ENCODE measurements at regions not wholly inside any gene's neighbourhood (a gene's known extent, or its start where the extent isn't known, plus 50 kb on each side); places are given as distances from the start of the nearest gene placed in this dataset.

DNA sequence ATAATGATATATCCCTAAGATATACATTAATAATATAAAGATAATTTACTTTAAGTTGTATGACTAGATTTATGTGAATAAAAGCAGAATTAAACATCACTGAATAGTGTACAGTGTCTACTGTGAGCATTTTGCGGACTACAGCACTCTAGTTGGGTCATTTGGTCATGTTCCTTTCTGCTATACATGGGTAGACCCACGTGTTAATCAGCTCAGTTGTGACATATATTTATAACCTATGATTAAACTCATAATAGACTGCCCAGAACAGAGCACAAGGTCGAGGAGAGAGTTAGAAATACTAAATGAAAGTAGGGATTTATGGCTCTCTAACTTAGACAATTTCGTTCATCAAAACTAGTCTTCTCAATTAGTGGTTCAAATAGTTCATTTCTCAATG lies 852.7 kb downstream of the EPHA7 start:
- intact Hi-C loops (cut with DNase I): no loop called here
- no peak for FAIRE-seq
- no peaks in the 10 kb centered on the region for H3K36me3 ChIP-seq
- DNase-seq: no peak
- no peaks in the 10 kb centered on the region for H3K4me1 ChIP-seq
- no peak for ATAC-seq
- H3K4me3 ChIP-seq: no peak overlapping the region
- no peaks in the 10 kb centered on the region for H3K9me3 ChIP-seq
- 27 to 40% methylated on average over 4 of the region's 4 CpGs for WGBS, 2 donors
- H3K27me3 ChIP-seq: no peaks in the 10 kb centered on the region
- H3K27ac ChIP-seq: no peak overlapping the region
- TF ChIP-seq, protein P1, sequence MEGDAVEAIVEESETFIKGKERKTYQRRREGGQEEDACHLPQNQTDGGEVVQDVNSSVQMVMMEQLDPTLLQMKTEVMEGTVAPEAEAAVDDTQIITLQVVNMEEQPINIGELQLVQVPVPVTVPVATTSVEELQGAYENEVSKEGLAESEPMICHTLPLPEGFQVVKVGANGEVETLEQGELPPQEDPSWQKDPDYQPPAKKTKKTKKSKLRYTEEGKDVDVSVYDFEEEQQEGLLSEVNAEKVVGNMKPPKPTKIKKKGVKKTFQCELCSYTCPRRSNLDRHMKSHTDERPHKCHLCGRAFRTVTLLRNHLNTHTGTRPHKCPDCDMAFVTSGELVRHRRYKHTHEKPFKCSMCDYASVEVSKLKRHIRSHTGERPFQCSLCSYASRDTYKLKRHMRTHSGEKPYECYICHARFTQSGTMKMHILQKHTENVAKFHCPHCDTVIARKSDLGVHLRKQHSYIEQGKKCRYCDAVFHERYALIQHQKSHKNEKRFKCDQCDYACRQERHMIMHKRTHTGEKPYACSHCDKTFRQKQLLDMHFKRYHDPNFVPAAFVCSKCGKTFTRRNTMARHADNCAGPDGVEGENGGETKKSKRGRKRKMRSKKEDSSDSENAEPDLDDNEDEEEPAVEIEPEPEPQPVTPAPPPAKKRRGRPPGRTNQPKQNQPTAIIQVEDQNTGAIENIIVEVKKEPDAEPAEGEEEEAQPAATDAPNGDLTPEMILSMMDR (IDR thresholded peaks at IDR 0.05): no peak

DNA sequence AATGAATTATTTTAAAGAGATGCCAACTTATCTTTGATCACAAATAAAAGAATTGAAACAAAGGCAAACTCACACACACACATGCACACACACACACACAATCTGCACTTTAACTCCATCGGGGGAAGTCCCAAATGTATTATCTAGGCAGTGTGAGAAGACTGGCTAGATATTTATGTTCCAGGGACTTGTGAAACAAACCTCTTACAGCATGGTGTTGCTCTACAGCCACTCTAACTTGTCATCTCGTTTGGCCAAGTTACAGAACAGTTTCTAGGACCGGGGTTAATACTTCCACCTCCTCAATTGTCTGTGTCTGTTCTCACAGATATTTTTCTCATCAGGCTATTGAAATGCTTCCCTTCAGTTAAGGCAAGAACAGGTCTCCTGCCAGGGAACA lies 855.0 kb downstream of the EPHA7 start:
- whole genome bisulfite sequencing, 2 donors: 52 to 63% methylated on average over 3 of the region's 3 CpGs
- TF ChIP-seq, protein P1 (IDR thresholded peaks at IDR 0.05): no peak
- ATAC-seq: no peak
- H3K27ac ChIP-seq: no peak overlapping the region
- H3K9me3 ChIP-seq: no peaks in the 10 kb centered on the region
- H3K4me3 ChIP-seq: no peak overlapping the region
- no peak for DNase-seq
- H3K36me3 ChIP-seq: no peaks in the 10 kb centered on the region
- H3K27me3 ChIP-seq: no peaks in the 10 kb centered on the region
- intact Hi-C loops (cut with DNase I): no loop called here
- H3K4me1 ChIP-seq: no peaks in the 10 kb centered on the region
- FAIRE-seq: no peak

DNA sequence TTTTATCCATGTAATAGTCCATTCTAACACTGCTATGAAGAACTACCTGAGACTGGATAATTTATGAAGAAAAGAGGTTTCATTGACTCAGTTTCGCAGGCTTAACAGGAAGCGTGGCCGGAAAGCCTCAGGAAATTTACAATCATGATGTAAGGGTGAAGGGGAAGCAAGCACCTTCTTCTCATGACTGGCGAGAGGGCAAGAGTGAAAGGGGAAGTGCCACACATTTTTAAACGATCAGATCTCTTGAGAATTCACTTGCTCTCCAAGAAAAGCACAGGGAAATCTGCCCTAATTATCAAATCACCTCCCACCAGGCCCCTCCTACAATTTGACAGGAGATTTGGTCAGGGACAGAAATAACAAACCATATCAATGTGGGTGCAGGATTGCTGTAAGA lies 859.7 kb downstream of the EPHA7 start:
- DNase-seq: no peak
- TF ChIP-seq, protein P1 (IDR thresholded peaks at IDR 0.05): no peak
- intact Hi-C loops (cut with DNase I): no loop called here
- Histone ChIP-seq H3K9me3 (no peaks in the 10 kb centered on the region), H3K4me1 (no peaks in the 10 kb centered on the region), H3K27me3 (no peaks in the 10 kb centered on the region), H3K4me3 (no peak overlapping the region), H3K36me3 (no peaks in the 10 kb centered on the region), H3K27ac (no peak overlapping the region)
- no peak for ATAC-seq
- WGBS, 2 donors: 28 to 39% methylated on average over 5 of the region's 5 CpGs
- no peak for FAIRE-seq

DNA sequence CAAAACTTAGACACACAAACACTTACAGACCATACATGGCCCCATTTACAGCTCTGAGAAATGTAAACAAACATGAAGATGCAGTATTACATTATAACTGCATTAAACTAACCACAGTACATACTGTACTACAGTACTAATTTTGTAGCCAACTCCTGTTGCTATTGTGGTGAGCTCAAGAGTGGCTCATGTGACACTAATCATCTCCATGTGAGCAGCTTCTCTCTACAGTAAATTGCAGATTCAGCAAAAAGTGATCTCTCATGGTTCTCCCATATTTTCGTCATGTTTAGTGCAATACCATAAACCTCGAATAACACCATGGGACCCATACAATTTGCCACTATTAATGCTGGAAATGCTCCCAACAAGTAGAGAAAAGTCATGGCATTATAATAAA lies 860.4 kb downstream of the EPHA7 start:
- ATAC-seq: no peak
- TF ChIP-seq, protein P1 (IDR thresholded peaks at IDR 0.05): no peak
- intact Hi-C loops (cut with DNase I): no loop called here

DNA sequence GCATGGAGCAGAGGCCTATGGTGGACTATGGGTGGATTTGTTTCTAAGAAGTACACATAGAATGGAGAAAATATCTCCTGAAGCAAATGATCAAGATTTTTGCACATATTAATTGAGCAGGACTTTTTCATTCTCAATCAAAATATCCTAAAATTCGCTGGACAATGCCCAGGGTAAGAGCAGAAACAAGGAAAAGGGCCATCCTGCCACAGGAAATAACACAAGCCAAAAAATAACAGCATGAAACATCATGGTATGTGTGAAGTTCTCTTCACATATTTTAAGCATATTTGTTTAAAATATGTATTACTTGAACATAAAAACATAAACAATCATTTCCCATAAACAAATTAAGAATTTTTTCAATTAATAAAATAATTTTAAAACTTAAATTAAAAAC lies 868.9 kb downstream of the EPHA7 start:
- ATAC-seq (no peak), DNase-seq (no peak), FAIRE-seq (no peak)
- TF ChIP-seq, protein P1 (IDR thresholded peaks at IDR 0.05): no peak
- Histone ChIP-seq H3K4me1 (no peaks in the 10 kb centered on the region), H3K4me3 (no peak overlapping the region), H3K9me3 (no peaks in the 10 kb centered on the region), H3K27me3 (peaks cover 0 to 3% (median 0%) of the 10 kb centered on the region in 4 donors), H3K36me3 (no peaks in the 10 kb centered on the region), H3K27ac (no peak overlapping the region)
- 18 to 21% methylated on average over 1 of the region's 1 CpG for WGBS, 2 donors
- intact Hi-C loops (cut with DNase I): no loop called here

More for the DNA sequence above, 860.4 kb downstream of the EPHA7 start:
- Histone ChIP-seq H3K36me3 (no peaks in the 10 kb centered on the region), H3K9me3 (no peaks in the 10 kb centered on the region), H3K4me1 (no peaks in the 10 kb centered on the region), H3K27ac (no peak overlapping the region), H3K27me3 (peaks cover 0 to 3% (median 0%) of the 10 kb centered on the region in 4 donors), H3K4me3 (no peak overlapping the region)
- FAIRE-seq (no peak), DNase-seq (no peak)
- WGBS, 2 donors: 50 to 68% methylated on average over 2 of the region's 2 CpGs
